ENCODE measurements at regions not wholly inside any gene's neighbourhood (a gene's known extent, or its start where the extent isn't known, plus 50 kb on each side); places are given as distances from the start of the nearest gene placed in this dataset.

GRCh38 chr4:137599734-137600133 is 67.4 kb upstream of the PCDH18 start:
- TF ChIP-seq, protein P1, sequence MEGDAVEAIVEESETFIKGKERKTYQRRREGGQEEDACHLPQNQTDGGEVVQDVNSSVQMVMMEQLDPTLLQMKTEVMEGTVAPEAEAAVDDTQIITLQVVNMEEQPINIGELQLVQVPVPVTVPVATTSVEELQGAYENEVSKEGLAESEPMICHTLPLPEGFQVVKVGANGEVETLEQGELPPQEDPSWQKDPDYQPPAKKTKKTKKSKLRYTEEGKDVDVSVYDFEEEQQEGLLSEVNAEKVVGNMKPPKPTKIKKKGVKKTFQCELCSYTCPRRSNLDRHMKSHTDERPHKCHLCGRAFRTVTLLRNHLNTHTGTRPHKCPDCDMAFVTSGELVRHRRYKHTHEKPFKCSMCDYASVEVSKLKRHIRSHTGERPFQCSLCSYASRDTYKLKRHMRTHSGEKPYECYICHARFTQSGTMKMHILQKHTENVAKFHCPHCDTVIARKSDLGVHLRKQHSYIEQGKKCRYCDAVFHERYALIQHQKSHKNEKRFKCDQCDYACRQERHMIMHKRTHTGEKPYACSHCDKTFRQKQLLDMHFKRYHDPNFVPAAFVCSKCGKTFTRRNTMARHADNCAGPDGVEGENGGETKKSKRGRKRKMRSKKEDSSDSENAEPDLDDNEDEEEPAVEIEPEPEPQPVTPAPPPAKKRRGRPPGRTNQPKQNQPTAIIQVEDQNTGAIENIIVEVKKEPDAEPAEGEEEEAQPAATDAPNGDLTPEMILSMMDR (IDR thresholded peaks at IDR 0.05; ENCODE audit: low read depth, low read length, missing control alignments), result no peak
- DNase-seq (ENCODE audit: extremely low read depth, low read depth), result no peak

DNA sequence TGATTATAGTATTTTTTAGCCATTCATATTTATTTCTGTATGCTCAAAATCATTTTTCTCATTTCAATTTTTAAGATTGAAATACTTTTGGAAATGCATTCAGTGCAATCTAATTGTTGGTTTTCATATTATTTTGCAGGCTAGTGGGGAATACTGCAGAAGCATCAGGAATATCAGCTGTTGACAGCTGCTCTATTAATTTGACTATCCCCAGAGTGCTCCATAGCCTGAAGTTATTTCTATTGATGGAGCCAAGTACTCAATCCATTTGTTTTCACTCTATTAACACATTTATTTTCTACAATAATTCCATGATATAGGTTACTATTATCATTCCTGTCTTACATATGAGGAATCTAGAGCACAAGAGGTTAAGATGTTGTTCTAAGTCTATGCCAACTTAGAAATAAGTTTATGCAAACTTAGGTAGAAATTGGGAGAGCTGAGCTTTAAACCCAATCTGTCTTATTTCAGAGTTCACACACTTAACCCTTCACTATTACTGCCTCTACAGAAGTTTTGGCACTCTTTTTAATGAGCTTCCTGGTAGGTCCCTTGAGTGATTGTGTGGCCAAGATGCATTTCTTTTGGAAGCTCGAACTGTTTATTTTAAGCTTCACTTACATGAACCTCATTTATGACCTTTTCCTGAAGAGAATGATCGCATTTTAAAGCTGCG is 65.6 kb upstream of the PCDH18 start:
- no peak overlapping the region for H3K4me3 ChIP-seq (replicated peaks; ENCODE audit: low read depth, low read length)
- DNase-seq (ENCODE audit: extremely low read depth, low read depth), result no peak
- TF ChIP-seq, protein P1 (IDR thresholded peaks at IDR 0.05; ENCODE audit: low read depth, low read length, missing control alignments), result no peak

More at GRCh38 chr4:137599734-137600133, 67.4 kb upstream of the PCDH18 start:
- no peak overlapping the region for H3K4me3 ChIP-seq (replicated peaks; ENCODE audit: low read depth, low read length)

GRCh38 chr4:137587796-137588195 is 55.5 kb upstream of the PCDH18 start:
- TF ChIP-seq, protein P1 (IDR thresholded peaks at IDR 0.05; ENCODE audit: low read depth, low read length, missing control alignments), result no peak
- no peak for DNase-seq (ENCODE audit: extremely low read depth, low read depth)
- no peak overlapping the region for H3K4me3 ChIP-seq (replicated peaks; ENCODE audit: low read depth, low read length)

DNA sequence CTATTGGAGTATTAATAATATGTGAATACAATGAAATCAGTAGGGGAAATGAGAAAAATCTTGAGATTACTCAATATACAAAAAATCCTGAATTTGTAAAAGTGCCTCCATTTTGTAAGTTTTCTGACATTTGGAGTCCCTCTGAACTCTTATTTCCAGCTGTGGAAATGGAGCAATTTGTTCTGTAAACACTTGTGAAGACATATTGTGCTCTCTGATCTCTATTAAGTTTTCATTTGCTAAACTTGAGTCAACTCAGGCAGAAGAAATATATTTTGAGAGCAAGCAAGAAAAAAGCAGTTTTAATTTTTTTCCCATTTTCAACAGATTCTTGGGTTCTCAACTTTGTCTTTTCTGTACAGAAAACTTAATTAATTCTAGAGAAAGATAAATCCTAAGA is 51.4 kb upstream of the PCDH18 start:
- TF ChIP-seq, protein P1 (IDR thresholded peaks at IDR 0.05; ENCODE audit: low read depth, low read length, missing control alignments), result no peak
- H3K4me3 ChIP-seq (replicated peaks; ENCODE audit: low read depth, low read length), result no peak overlapping the region
- DNase-seq (ENCODE audit: extremely low read depth, low read depth), result no peak
